ENCODE measurements at regions not wholly inside any gene's neighbourhood (a gene's known extent, or its start where the extent isn't known, plus 50 kb on each side); places are given as distances from the start of the nearest gene placed in this dataset.
"Not testable (repeated sequence)": the region's sequence is repeated elsewhere in the genome, so short reads cannot be mapped to it uniquely, and the experiment has no call there.

DNA sequence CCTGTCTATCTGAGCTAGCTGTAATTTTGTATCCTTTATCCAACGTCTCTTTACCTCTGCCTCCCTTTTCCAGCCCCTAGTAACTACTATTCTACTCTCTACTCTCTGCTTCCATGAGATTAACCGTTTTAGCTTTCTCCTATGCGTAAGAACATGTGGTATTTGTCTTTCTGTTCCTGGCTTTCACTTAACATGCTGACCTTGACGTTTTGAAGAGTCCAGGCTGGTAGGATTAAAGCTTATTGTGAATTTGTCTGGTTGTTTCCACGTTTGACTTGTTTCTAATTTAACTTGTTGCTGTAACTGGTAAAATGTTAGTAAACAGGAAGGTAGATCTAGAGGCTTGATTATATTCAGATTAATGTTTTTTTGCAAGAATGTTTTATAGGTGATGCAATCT, 385.3 kb downstream of the PSAT1 start:
- no peak for DNase-seq

GRCh38 chr9:78685471-78685870, 388.5 kb downstream of the PSAT1 start:
- no peak for DNase-seq

DNA sequence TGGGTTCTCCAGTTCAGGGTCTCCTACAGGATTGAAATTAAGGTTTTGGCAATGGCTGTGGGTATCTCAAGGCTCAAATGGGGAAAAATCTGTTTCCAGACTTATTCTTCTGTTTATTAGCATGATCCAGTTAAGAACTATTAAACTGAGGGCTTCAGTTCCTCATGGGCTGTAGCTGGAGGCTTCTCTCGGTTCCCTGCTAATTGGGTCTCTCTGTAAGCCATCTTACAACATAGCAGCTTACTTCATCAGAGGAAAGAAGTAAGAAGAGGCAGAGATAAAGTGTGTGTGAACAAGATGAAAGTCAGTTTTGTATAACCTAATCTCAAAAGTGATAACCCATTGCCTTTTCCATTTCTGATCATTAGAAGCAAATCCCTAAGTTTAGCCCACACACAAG, 391.9 kb downstream of the PSAT1 start:
- DNase-seq: no peak

DNA sequence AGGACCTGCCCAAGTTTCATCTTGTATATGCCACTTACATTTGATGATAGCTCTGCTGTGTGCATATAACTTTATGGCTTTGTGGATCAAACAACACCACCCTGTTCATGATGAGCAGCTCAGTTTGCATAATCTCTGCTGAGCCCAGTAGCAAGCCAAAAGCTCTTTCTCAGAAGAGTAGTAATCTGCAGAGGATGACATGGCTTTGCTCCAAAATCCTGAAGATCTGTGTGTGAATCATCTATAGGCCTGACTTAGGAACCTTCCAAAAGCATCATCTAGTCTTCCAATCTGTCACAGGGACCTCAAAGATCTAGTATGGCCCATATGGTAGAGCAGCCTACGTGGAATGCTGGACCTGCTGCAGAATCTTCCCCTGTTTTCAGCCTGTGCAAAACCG, 394.6 kb downstream of the PSAT1 start:
- no peak for DNase-seq

- no peak for DNase-seq
These were observed 395.9 kb downstream of the PSAT1 start for GRCh38 chr9:78692871-78693270.

GRCh38 chr9:78694974-78695373, 398.0 kb downstream of the PSAT1 start:
- DNase-seq: no peak

- DNase-seq: no peak
These were observed 398.6 kb downstream of the PSAT1 start for GRCh38 chr9:78695519-78695918.

DNA sequence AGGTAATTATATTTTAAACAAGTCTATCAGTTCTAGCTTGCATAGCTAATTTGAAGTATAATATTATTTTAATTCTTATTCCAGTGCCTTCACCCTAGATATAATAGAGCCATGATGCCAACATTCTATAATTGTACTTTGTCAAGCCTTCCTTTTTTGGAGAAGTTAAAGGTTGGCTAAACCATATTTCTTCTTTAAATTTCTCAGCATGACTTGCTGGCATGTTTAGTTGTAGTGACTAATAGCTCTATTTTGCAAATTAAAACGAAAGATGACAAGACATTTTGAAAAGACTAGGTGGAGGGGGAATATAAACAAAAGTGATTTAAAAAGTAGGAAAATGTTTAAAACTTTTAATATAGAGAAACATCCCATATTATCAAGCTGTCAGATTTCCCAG, 400.7 kb downstream of the PSAT1 start:
- no peak for DNase-seq

DNA sequence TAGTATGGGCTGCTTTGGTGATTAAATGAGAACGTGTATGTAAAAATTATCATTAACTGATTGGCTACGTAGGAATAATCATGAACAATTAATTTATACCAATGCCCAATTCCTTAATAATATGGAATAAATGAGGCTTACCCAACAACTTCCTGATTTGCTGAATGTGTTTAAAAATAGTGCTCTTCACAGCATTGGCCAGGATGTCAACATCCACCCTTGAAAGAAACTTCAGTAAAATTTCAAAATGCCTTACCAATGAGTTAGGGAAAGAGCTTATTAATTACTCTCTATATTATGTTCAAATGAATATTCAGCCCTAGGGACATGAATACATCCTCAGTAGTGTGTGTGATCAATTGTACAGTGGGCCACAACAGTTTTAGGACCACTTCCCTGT, 401.4 kb downstream of the PSAT1 start:
- DNase-seq: no peak

DNA sequence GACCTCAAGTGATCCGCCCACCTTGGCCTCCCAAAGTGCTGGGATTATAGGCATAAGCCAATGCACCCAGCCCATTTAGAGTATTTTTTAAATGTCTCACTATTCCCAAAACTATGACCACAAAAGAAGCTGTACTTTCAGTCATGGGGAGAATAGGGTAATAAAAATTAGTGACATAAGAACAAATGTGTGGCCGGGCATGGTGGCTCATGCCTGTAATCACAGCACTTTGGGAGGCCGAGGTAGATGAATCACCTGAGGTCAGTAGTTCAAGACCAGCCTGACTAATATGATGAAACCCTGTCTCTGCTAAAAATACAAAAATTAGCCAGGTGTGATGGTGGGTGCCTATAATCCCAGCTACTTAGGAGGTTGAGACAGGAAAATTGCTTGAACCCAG, 402.3 kb downstream of the PSAT1 start:
- not testable (repeated sequence) for DNase-seq

DNA sequence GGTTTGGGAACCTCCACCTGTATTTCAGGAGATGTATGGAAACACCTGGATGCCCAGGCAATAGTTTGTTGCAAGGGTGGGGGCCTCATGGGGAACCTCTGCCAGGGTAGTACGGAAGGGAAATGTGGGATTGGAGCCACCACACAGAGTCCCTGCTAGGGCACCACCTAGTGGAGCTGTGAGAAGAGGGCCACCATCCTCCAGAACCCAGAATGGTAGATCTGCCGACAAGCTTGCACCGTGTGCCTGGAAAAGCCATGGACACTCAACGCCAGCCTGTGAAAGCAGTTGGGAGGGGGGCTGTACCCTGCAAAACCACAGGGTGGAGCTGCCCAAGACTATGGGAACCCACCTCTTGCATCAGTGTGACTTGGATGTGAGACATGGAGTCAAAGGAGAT, 407.2 kb downstream of the PSAT1 start:
- not testable (repeated sequence) for DNase-seq

GRCh38 chr9:78707080-78707479, 410.2 kb downstream of the PSAT1 start:
- no peak for DNase-seq

DNA sequence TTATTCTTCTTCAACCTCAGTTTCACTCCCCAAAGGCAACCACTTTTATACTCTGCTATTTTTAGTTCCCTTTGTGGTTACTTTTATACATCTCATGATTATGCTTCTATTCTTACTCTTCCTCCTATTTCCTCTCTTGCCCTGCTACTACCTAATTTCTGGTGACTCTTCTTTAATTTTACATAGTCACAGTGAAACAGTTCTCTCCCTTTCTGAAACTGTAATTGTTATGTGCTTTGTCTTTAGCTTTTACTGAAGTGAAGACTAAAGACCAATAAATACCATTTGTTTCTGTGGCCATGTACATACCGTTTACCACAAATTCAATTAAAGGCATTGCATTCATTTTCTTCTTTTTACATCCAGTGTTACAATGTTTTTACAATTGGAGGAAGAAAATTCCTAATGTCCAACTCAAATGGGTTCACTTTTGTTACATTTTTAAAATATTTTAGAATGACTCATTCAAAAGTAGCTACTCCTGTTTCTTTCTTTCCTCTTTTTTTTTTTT, 410.6 kb downstream of the PSAT1 start:
- no peak for DNase-seq

GRCh38 chr9:78712903-78713613, 416.1 kb downstream of the PSAT1 start:
- no peak for DNase-seq

DNA sequence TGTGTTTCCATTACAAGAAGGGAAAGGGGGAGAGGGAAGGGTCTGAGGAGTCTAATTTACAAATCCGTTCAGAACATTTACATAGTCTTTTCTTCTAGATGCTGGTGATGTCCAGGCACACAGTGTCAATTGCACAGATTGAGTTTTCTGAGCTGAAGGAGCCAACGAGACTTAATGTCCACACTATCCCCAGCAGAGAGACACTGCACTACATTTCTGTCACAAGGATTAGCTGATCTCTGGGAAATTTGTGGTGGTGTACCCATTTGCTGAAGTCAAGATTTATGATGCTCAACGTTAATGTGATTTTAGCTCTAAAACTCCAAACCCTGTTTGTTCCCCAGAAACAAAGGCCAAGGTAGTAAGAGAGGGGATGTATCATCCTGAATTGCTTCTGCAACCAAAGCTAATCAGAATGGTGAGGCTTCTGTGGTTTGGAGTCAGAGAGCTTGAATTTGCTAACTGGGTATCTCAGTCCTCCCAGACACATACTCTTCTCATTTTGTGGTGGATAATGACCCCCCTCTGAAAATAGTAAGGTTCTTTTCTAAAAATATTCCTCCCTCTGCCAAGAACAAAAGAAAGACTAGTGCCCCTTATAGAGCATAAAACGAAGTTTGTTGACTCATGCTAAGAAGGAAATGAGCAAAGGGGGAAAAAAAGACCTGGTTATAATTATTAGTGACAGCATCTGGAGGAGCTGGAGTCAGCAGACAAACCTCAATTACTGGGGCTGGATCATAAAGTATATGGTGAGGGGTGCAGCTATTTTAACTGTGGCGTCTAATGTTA, 416.9 kb downstream of the PSAT1 start:
- no peak for DNase-seq

DNA sequence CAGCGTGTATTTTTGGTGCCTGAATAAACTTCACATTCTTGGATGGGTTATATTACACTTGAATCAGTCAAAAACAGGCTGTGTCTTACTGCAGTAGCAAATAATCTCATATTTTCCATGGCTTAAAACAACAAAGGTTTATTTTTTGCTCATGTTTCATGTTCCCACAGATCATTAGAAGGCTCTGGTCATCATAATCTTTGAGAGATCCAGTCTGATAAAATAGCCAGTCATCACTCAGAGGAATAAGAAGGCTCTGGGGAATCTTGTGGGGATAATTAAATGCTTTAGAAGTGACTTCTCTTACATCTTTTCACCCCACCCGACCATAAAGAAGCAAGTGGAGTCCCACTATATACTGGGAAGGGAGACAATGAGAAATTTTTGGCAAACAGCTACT, 417.7 kb downstream of the PSAT1 start:
- DNase-seq: no peak

- not testable (repeated sequence) for DNase-seq
These were observed 422.1 kb downstream of the PSAT1 start for GRCh38 chr9:78719029-78719428.

GRCh38 chr9:78724896-78725295, 428.0 kb downstream of the PSAT1 start:
- DNase-seq: no peak

- DNase-seq: no peak
These were observed 428.6 kb downstream of the PSAT1 start for GRCh38 chr9:78725503-78725902.

DNA sequence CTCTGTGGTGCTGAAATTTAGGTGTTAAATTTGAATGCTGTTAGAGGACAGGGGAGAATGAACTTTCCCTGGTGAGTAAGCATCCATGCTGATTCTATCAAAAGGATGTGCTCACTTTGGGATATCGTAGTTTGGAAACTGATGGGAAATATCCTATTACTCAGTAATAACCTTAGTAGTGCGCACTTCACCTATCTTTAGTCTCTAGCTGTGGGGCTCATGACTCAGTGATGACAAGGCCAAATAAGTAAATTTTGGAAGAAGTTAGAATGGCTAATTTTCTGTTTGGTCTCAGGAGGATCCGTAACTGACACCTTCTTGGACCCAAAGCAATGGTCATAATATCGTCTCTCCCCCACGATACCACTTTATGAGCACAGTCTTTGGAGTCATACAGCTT, 448.4 kb downstream of the PSAT1 start:
- no peak for DNase-seq

DNA sequence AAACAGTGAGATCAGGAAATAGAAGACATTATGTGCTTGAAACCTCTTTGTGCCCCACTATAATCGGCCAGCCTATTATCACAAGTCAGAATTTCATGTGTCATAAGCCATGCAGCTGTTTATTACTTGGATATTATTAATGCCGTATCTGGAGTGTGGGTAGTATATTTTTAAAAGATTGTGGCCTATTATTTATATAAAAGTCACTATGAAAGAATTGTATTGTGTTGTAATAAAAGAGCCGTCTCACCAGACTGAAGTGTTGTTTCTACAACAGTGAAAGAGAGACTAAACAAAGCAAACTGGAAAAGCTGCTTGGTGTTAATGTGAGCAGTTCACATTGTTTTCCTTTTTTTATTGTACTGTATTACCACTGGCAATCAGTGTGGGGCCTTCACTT, 449.1 kb downstream of the PSAT1 start:
- no peak for DNase-seq

DNA sequence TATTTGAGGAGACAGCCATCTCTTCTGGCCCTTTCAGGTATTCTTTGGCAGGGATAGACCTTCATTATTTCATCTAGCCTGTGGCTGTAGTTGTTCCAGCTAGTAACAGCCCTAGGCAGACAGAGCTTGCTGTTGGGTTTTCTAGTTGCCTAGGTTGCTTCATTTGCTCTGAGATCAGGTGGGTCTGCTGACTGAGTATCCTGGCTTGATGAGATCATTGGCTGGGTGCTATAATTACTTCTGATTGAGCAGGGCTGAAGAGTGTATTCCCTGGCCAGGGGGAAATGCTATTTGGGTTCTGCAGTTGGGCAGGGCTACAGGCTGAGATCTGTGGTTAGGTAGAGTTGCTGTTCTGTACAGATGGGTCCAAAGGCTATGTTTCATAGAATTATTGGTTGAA, 456.1 kb downstream of the PSAT1 start:
- DNase-seq: no peak

GRCh38 chr9:78756813-78757510, 460.0 kb downstream of the PSAT1 start:
- no peak for DNase-seq

DNA sequence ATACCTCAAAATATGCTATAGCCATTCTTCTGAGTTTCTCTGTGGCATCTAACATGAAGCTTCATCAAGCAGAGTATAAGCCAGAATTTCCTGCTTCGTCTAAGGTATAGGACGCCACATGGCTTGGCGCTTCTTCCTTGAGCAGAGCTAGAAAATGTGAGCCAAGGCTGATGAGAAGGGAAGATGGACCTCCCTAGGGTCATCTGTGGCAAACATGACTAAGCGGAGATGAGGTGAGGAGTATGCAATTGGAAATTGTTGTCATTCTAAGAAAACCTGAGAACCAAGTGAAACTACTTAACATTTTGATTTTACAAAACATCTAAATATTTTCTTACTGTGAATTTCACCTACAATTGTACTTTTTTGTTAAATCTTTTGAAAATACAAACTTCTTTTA, 466.5 kb downstream of the PSAT1 start:
- no peak for DNase-seq

Measured in activated CD8-positive, alpha-beta memory T cell treated with anti-CD3 and anti-CD28 coated beads for 24 hours (primary cell).